ENCODE measurements at regions not wholly inside any gene's neighbourhood (a gene's known extent, or its start where the extent isn't known, plus 50 kb on each side); places are given as distances from the start of the nearest gene placed in this dataset.

- peaks cover 8 to 29% (median 18%) of the 10 kb centered on the region in 6 donors for H3K4me1 ChIP-seq
Measured at GRCh38 chr9:88775966-88776365, 215.3 kb upstream of the S1PR3 start.

GRCh38 chr9:88776717-88777497, 214.4 kb upstream of the S1PR3 start:
- intact Hi-C loops (cut with DNase I; ENCODE audit: low total_unique reads), result no loop called here
- 53 to 68% (median 62%) methylated on average over 7 of the region's 7 CpGs for WGBS, 5 donors

More at GRCh38 chr9:88775966-88776365, 215.3 kb upstream of the S1PR3 start:
- no peak for TF ChIP-seq POLR2AphosphoS5 (IDR thresholded peaks at IDR 0.05)
- H3K4me3 ChIP-seq, result no peak overlapping the region
- no peaks in the 10 kb centered on the region for H3K36me3 ChIP-seq
- no peak overlapping the region for H3K27ac ChIP-seq
- DNase-seq, result no peak
- 88 to 93% (median 93%) methylated on average over 3 of the region's 3 CpGs for WGBS, 5 donors
- H3K27me3 ChIP-seq (replicated peaks in 1 of 7), result no peaks in the 10 kb centered on the region
- intact Hi-C loops (cut with DNase I; ENCODE audit: low total_unique reads), result no loop called here
- H3K9me3 ChIP-seq, result no peaks in the 10 kb centered on the region

GRCh38 chr9:88777498-88778312, 213.6 kb upstream of the S1PR3 start:
- DNase-seq, result peak; percentile 81
- intact Hi-C loops (cut with DNase I; ENCODE audit: low total_unique reads), result no loop called here
- H3K27ac ChIP-seq, result peak overlapping the region in 7 of 8 donors; percentile 8 to 72 (median 57)
- WGBS, 5 donors, result 29 to 38% (median 34%) methylated on average over 12 of the region's 12 CpGs
- H3K9me3 ChIP-seq, result no peaks in the 10 kb centered on the region
- no peaks in the 10 kb centered on the region for H3K36me3 ChIP-seq
- TF ChIP-seq CTCF (IDR thresholded peaks at IDR 0.05 in 8 of 11, conservative IDR thresholded peaks at IDR 0.05 in 3 of 11) (no peak), POLR2AphosphoS5 (IDR thresholded peaks at IDR 0.05) (peak; percentile 60 to 76 (median 74))
- no peaks in the 10 kb centered on the region for H3K27me3 ChIP-seq (replicated peaks in 1 of 7)
- H3K4me1 ChIP-seq, result peaks cover 8 to 45% (median 29%) of the 10 kb centered on the region in 6 donors
- no peak overlapping the region for H3K4me3 ChIP-seq

More at GRCh38 chr9:88776717-88777497, 214.4 kb upstream of the S1PR3 start:
- no peak for DNase-seq
- no peaks in the 10 kb centered on the region for H3K27me3 ChIP-seq (replicated peaks in 1 of 7)
- no peaks in the 10 kb centered on the region for H3K9me3 ChIP-seq
- peak overlapping the region in 7 of 8 donors; percentile 8 to 72 (median 57) for H3K27ac ChIP-seq
- no peak overlapping the region for H3K4me3 ChIP-seq
- peaks cover 8 to 38% (median 23%) of the 10 kb centered on the region in 6 donors for H3K4me1 ChIP-seq
- no peaks in the 10 kb centered on the region for H3K36me3 ChIP-seq
- no peak for TF ChIP-seq CTCF (IDR thresholded peaks at IDR 0.05 in 8 of 11, conservative IDR thresholded peaks at IDR 0.05 in 3 of 11)
- TF ChIP-seq POLR2A (IDR thresholded peaks at IDR 0.05), result no peak
- TF ChIP-seq POLR2AphosphoS5 (IDR thresholded peaks at IDR 0.05), result no peak

GRCh38 chr9:88781628-88782391, 209.5 kb upstream of the S1PR3 start:
- 52 to 70% (median 63%) methylated on average over 7 of the region's 7 CpGs for WGBS, 5 donors
- Histone ChIP-seq H3K4me1 (peaks cover 8 to 62% (median 30%) of the 10 kb centered on the region in 6 donors), H3K27me3 (replicated peaks in 1 of 7) (peaks cover 0 to 6% (median 0%) of the 10 kb centered on the region in 7 donors), H3K27ac (peak overlapping the region in 5 of 8 donors; percentile 29 to 66 (median 47)), H3K9me3 (no peaks in the 10 kb centered on the region), H3K4me3 (no peak overlapping the region), H3K36me3 (no peaks in the 10 kb centered on the region)
- intact Hi-C loops (cut with DNase I; ENCODE audit: low total_unique reads), result no loop called here
- TF ChIP-seq CTCF (IDR thresholded peaks at IDR 0.05 in 8 of 11, conservative IDR thresholded peaks at IDR 0.05 in 3 of 11) (peak in 7 of 11 experiments; percentile 5 to 49 (median 47)), POLR2AphosphoS5 (IDR thresholded peaks at IDR 0.05) (peak; percentile 9 to 82 (median 18)), POLR2A (IDR thresholded peaks at IDR 0.05) (no peak)
- no peak for DNase-seq

Data from spleen (tissue), 11 donors.